Neural cell (in vitro differentiated cells): ENCODE measurements at regions not wholly inside any gene's neighbourhood (a gene's known extent, or its start where the extent isn't known, plus 50 kb on each side); places are given as distances from the start of the nearest gene placed in this dataset.

Source experiments
- H2AFZ ChIP-seq: fragments of 200-600, 300-800 bp; sonication (generic), shearing (Covaris generic); 2 replicates; pipeline ENCODE4 v1.6.0; 2014; ENCODE audit warnings: low read depth, mild to moderate bottlenecking, antibody characterized with exemption, low read length, moderate library complexity
- H3F3A ChIP-seq: fragments of 200-600 bp; shearing (Covaris generic); 2 replicates; pipeline ENCODE4 v1.6.1; 2016; ENCODE audit warnings: mild to moderate bottlenecking, moderate library complexity, mixed read lengths, antibody characterized with exemption, low read length; ENCODE audit not compliant: insufficient read depth, poor library complexity, severe bottlenecking
- H3K27ac ChIP-seq: fragments of 200-600, 300-800 bp; sonication (generic), shearing (Covaris generic); 2 replicates; pipeline ENCODE4 v1.5.1; 2014; ENCODE audit warnings: mild to moderate bottlenecking, low read length, moderate library complexity
- H3K27me3 ChIP-seq: fragments of 300-800, 200-600 bp; sonication (generic), shearing (Covaris generic); 2 replicates; pipeline ENCODE4 v1.6.0; 2014; ENCODE audit warnings: mild to moderate bottlenecking, low read depth, low read length, moderate library complexity; ENCODE audit not compliant: insufficient read depth
- H3K36me3 ChIP-seq: fragments of 300-800, 200-600 bp; sonication (generic), shearing (Covaris generic); 2 replicates; pipeline ENCODE4 v1.5.1; 2014; ENCODE audit warnings: mild to moderate bottlenecking, antibody characterized with exemption, low read length, moderate library complexity; ENCODE audit not compliant: insufficient read depth
- H3K4me2 ChIP-seq: fragments of 300-800, 200-600 bp; sonication (generic), shearing (Covaris generic); 2 replicates; pipeline ENCODE4 v1.6.0; 2014; ENCODE audit warnings: mild to moderate bottlenecking, low read length
- H3K4me3 ChIP-seq: fragments of 300-800, 200-600 bp; sonication (generic), shearing (Covaris generic); 2 replicates; pipeline ENCODE4 v1.5.1; 2014; ENCODE audit warnings: mild to moderate bottlenecking, low read length, moderate library complexity
- H3K79me2 ChIP-seq: fragments of 200-600 bp; shearing (Covaris generic); replicated peaks from 2 replicates; pipeline ENCODE4 v1.6.0; 2014; ENCODE audit warnings: mild to moderate bottlenecking, low read length, moderate library complexity; ENCODE audit not compliant: insufficient read depth
- H3K9ac ChIP-seq: fragments of 300-800, 200-600 bp; sonication (generic), shearing (Covaris generic); 2 replicates; pipeline ENCODE4 v1.6.1; 2016; ENCODE audit warnings: mild to moderate bottlenecking, low read length, mixed read lengths
- H3K9me2 ChIP-seq: fragments of 200-600 bp; shearing (Covaris generic); 2 replicates; pipeline ENCODE4 v1.6.1; 2016; ENCODE audit warnings: mild to moderate bottlenecking, low read length, mixed read lengths; ENCODE audit not compliant: insufficient read depth
- H3K9me3 ChIP-seq: fragments of 200-600, 300-800 bp; sonication (generic), shearing (Covaris generic); 2 replicates; pipeline ENCODE4 v1.6.1; 2016; ENCODE audit warnings: mild to moderate bottlenecking, mixed run types, low read length, moderate library complexity, mixed read lengths
- H4K20me1 ChIP-seq: fragments of 200-600 bp; shearing (Covaris generic); 2 replicates; pipeline ENCODE4 v1.6.1; 2016; ENCODE audit warnings: mild to moderate bottlenecking, mixed run types; ENCODE audit not compliant: insufficient read depth
- CTCF ChIP-seq: fragments of 450-650 bp; IDR thresholded peaks from 2 replicates; pipeline ENCODE4 v1.5.1; 2014; ENCODE audit warnings: antibody characterized with exemption, mild to moderate bottlenecking, moderate library complexity; ENCODE audit not compliant: poor library complexity, severe bottlenecking
- EP300 ChIP-seq: fragments of 450-650 bp; conservative IDR thresholded peaks from 2 replicates; pipeline ENCODE4 v1.6.1; 2014; ENCODE audit warnings: antibody characterized with exemption, mild to moderate bottlenecking, moderate library complexity; ENCODE audit not compliant: poor library complexity, severe bottlenecking
- EZH2 ChIP-seq: fragments of 200-600, 300-800 bp; shearing (Covaris generic), sonication (generic); IDR thresholded peaks from 2 replicates; pipeline ENCODE4 v1.6.1; 2014; ENCODE audit warnings: antibody characterized with exemption, low read length, borderline replicate concordance, mild to moderate bottlenecking; ENCODE audit not compliant: insufficient read depth, poor library complexity, severe bottlenecking
- MXI1 ChIP-seq: fragments of 450-650 bp; conservative IDR thresholded peaks from 2 replicates; pipeline ENCODE4 v1.6.1; 2014; ENCODE audit warnings: antibody characterized with exemption, mild to moderate bottlenecking; ENCODE audit not compliant: poor library complexity, severe bottlenecking
- POLR2AphosphoS5 ChIP-seq: IDR thresholded peaks from 2 replicates; pipeline ENCODE4 v1.6.1; 2012
- RAD21 ChIP-seq: fragments of 450-650 bp; conservative IDR thresholded peaks from 2 replicates; pipeline ENCODE4 v1.6.1; 2014; ENCODE audit warnings: antibody characterized with exemption, mild to moderate bottlenecking, moderate library complexity
- SMC3 ChIP-seq: fragments of 450-650 bp; conservative IDR thresholded peaks from 2 replicates; pipeline ENCODE4 v1.6.1; 2014; ENCODE audit warnings: antibody characterized with exemption, mild to moderate bottlenecking, moderate library complexity; ENCODE audit not compliant: poor library complexity
- TAF1 ChIP-seq: IDR thresholded peaks from 2 replicates; pipeline ENCODE4 v1.6.1; 2012; ENCODE audit warnings: low read depth
- TF ChIP-seq, protein P1 (sequence below): IDR thresholded peaks from 2 replicates; pipeline ENCODE4 v1.6.1; 2012; ENCODE audit warnings: borderline replicate concordance

DNA sequence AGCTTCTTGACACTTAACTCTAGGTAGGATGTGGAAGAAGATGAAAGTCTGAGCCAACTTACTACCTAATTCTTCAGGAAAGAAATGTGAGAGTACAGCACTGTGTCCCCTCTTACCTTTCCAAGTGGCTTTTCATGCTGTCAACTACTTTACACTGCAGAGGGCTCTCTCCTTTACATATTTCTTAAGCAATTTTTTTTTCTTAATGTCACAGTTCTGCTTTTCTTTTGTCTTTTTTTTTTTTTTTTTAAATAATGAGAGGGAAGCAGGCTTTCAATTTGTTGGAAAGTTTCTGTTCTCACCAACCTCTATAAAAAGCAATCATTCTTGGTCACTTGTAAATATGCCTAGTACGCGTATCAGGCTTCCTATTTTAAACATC is 212.7 kb upstream of the MIR17HG start:
- Histone ChIP-seq H3K9me3 (no peaks in the 10 kb centered on the region), H3F3A (no peaks in the 10 kb centered on the region), H3K9ac (no peak overlapping the region), H3K27ac (no peak overlapping the region), H3K4me3 (no peak overlapping the region), H3K79me2 (no peaks in the 10 kb centered on the region), H3K36me3 (no peaks in the 10 kb centered on the region), H3K9me2 (no peaks in the 10 kb centered on the region), H3K4me2 (no peak overlapping the region), H2AFZ (no peak overlapping the region), H4K20me1 (no peaks in the 10 kb centered on the region), H3K27me3 (no peaks in the 10 kb centered on the region)
- TF ChIP-seq SMC3, result no peak
- no peak for TF ChIP-seq POLR2AphosphoS5
- TF ChIP-seq EP300, result no peak
- TF ChIP-seq RAD21, result no peak
- TF ChIP-seq TAF1, result no peak
- no peak for TF ChIP-seq MXI1
- no peak for TF ChIP-seq EZH2
- no peak for TF ChIP-seq CTCF
- TF ChIP-seq, protein P1, sequence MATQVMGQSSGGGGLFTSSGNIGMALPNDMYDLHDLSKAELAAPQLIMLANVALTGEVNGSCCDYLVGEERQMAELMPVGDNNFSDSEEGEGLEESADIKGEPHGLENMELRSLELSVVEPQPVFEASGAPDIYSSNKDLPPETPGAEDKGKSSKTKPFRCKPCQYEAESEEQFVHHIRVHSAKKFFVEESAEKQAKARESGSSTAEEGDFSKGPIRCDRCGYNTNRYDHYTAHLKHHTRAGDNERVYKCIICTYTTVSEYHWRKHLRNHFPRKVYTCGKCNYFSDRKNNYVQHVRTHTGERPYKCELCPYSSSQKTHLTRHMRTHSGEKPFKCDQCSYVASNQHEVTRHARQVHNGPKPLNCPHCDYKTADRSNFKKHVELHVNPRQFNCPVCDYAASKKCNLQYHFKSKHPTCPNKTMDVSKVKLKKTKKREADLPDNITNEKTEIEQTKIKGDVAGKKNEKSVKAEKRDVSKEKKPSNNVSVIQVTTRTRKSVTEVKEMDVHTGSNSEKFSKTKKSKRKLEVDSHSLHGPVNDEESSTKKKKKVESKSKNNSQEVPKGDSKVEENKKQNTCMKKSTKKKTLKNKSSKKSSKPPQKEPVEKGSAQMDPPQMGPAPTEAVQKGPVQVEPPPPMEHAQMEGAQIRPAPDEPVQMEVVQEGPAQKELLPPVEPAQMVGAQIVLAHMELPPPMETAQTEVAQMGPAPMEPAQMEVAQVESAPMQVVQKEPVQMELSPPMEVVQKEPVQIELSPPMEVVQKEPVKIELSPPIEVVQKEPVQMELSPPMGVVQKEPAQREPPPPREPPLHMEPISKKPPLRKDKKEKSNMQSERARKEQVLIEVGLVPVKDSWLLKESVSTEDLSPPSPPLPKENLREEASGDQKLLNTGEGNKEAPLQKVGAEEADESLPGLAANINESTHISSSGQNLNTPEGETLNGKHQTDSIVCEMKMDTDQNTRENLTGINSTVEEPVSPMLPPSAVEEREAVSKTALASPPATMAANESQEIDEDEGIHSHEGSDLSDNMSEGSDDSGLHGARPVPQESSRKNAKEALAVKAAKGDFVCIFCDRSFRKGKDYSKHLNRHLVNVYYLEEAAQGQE, result no peak

GRCh38 chr13:91135376-91135775 is 212.1 kb upstream of the MIR17HG start:
- Histone ChIP-seq H3K9me2 (no peaks in the 10 kb centered on the region), H3K9ac (no peak overlapping the region), H3K4me3 (no peak overlapping the region), H3K27me3 (no peaks in the 10 kb centered on the region), H3K36me3 (no peaks in the 10 kb centered on the region), H3F3A (no peaks in the 10 kb centered on the region), H3K27ac (no peak overlapping the region), H3K79me2 (no peaks in the 10 kb centered on the region), H4K20me1 (no peaks in the 10 kb centered on the region), H2AFZ (no peak overlapping the region), H3K9me3 (no peaks in the 10 kb centered on the region), H3K4me2 (no peak overlapping the region)
- TF ChIP-seq EZH2, result no peak
- no peak for TF ChIP-seq MXI1
- no peak for TF ChIP-seq TAF1
- TF ChIP-seq EP300, result no peak
- TF ChIP-seq CTCF, result no peak
- TF ChIP-seq SMC3, result no peak
- TF ChIP-seq, protein P1, result no peak
- no peak for TF ChIP-seq POLR2AphosphoS5
- TF ChIP-seq RAD21, result no peak
